Breast epithelium (tissue), 4 donors: ENCODE measurements at regions not wholly inside any gene's neighbourhood (a gene's known extent, or its start where the extent isn't known, plus 50 kb on each side); places are given as distances from the start of the nearest gene placed in this dataset.
A peak's percentile ranks its signal among the peaks of the same experiment; 100 is the strongest.

Experiments
- DNase-seq, 2 donors: peaks; one replicate each; pipeline ENCODE4 v3.0.0-alpha.2; 2019; ENCODE audit warnings: low spot score in 2 of 2
- H3K27ac ChIP-seq, 2 donors: fragments of 200-600 bp; sonication (generic) in 1 of 2; one replicate each; pipeline ENCODE4 v1.5.1; 2016 to 2019; ENCODE audit warnings: mild to moderate bottlenecking in 1 of 2
- H3K27me3 ChIP-seq, 2 donors: fragments of 200-600 bp; sonication (generic) in 1 of 2; one replicate each; pipeline versions ENCODE4 v1.5.1 to v1.6.0; 2017 to 2019; ENCODE audit warnings: control low read depth in 1 of 2, mild to moderate bottlenecking in 1 of 2
- H3K36me3 ChIP-seq: fragments of 200-600 bp; one replicate; pipeline ENCODE4 v1.5.1; 2019
- H3K4me1 ChIP-seq, 2 donors: fragments of 200-600 bp; sonication (generic); one replicate each; pipeline ENCODE4 v1.5.1; 2016 to 2019; ENCODE audit warnings: control low read depth in 1 of 2
- H3K4me3 ChIP-seq, 3 donors: fragments of 200-600 bp; sonication (generic); 1 replicate in 2 of 3; 2 replicates in 1 of 3; pipeline ENCODE4 v1.5.1; 2016 to 2019; ENCODE audit warnings: mild to moderate bottlenecking in 3 of 3, moderate library complexity in 2 of 3
- H3K9me3 ChIP-seq, 2 donors: fragments of 200-600 bp; sonication (generic) in 1 of 2; one replicate each; pipeline ENCODE4 v1.5.1; 2016 to 2019; ENCODE audit warnings: control low read depth in 1 of 2
- POLR2A ChIP-seq: fragments of 450-650 bp; IDR thresholded peaks from one replicate; pipeline ENCODE4 v1.6.1; 2016; ENCODE audit warnings: antibody characterized with exemption, mild to moderate bottlenecking, moderate library complexity
- POLR2AphosphoS5 ChIP-seq, 3 donors: sonication (generic); formaldehyde crosslinking; IDR thresholded peaks; one replicate each; pipeline ENCODE4 v1.6.1; 2017; ENCODE audit warnings: antibody characterized with exemption in 3 of 3
- intact Hi-C: fragments of 100-400 bp; cut with DNase I; formaldehyde crosslinking; loops from one replicate; pipeline ENCODE4 v1.15.1; 2023; ENCODE audit warnings: low total_unique reads
- TF ChIP-seq, protein P1 (sequence below), 3 donors: fragments of 450-650 bp; IDR thresholded peaks; one replicate each; pipeline ENCODE4 v1.5.1; 2016 to 2017; ENCODE audit warnings: antibody characterized with exemption in 3 of 3, mild to moderate bottlenecking in 3 of 3, moderate library complexity in 3 of 3

DNA sequence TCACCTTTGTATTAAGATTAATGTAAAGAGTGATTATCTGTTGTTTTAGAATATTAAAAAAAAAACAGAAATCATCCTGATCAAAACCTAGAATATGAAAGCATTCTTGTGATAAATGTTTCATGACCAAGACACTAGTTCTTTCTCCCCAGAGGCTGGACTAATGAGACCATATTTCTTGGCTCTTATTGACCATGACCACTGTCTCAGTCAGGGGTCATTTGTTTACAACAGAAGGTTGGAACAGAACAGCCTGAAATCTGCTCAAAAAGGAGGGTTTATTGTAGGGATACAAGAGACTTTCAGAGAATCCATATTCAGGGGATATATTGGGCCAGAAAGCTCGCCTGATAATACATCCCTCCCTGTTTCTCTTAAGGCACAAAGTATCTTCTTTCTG, 87.7 kb downstream of the TMEM30B start:
- Histone ChIP-seq H3K9me3 (no peaks in the 10 kb centered on the region), H3K27ac (no peak overlapping the region), H3K36me3 (no peaks in the 10 kb centered on the region), H3K27me3 (no peaks in the 10 kb centered on the region), H3K4me3 (no peak overlapping the region), H3K4me1 (no peaks in the 10 kb centered on the region)
- intact Hi-C loops: no loop called here
- no peak for DNase-seq
- no peak for TF ChIP-seq POLR2A
- no peak for TF ChIP-seq POLR2AphosphoS5 (IDR thresholded peaks at IDR 0.05)
- TF ChIP-seq, protein P1, sequence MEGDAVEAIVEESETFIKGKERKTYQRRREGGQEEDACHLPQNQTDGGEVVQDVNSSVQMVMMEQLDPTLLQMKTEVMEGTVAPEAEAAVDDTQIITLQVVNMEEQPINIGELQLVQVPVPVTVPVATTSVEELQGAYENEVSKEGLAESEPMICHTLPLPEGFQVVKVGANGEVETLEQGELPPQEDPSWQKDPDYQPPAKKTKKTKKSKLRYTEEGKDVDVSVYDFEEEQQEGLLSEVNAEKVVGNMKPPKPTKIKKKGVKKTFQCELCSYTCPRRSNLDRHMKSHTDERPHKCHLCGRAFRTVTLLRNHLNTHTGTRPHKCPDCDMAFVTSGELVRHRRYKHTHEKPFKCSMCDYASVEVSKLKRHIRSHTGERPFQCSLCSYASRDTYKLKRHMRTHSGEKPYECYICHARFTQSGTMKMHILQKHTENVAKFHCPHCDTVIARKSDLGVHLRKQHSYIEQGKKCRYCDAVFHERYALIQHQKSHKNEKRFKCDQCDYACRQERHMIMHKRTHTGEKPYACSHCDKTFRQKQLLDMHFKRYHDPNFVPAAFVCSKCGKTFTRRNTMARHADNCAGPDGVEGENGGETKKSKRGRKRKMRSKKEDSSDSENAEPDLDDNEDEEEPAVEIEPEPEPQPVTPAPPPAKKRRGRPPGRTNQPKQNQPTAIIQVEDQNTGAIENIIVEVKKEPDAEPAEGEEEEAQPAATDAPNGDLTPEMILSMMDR (IDR thresholded peaks at IDR 0.05): no peak

DNA sequence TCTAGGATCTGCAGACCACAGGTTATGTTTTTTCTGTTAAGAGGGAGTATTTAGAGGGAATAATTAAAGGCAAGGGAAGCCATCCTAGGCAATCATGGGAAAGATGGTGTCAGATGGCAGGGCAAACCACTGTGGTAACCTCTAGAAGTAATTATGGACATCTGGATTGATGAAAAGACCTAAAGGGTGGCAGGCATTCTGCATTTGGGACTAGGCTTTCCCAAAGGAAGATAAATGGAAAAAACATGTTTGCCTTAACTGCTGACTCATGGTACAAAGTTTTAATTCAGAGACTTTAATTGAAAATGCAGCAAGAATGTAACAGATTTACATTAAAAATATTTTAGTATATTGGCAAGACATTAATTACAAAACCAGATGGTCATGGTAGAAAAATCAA, 88.1 kb downstream of the TMEM30B start:
- TF ChIP-seq POLR2AphosphoS5 (IDR thresholded peaks at IDR 0.05) (no peak), POLR2A (no peak)
- TF ChIP-seq, protein P1 (IDR thresholded peaks at IDR 0.05): no peak
- intact Hi-C loops: no loop called here

DNA sequence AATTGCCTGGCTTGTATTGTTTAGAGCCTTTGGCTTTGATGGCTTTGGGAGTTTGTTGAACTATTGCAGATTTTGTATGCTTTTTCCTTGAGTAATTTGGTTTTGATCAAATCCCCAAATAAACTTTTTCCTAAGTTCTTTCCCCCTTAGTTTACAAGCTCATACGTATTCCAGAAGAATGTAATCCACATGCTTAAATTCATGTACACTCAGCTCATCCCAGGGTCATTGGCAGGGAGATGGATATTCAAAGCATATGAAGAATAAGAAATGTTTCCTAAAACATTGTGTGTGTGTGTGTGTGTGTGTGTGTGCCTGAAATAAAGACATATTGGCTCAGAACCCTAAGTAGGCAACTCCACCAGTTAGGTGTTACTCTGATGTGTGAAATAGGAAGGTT, 89.4 kb downstream of the TMEM30B start:
- H3K27me3 ChIP-seq: no peaks in the 10 kb centered on the region
- H3K36me3 ChIP-seq: no peaks in the 10 kb centered on the region
- TF ChIP-seq POLR2A: no peak
- TF ChIP-seq, protein P1 (IDR thresholded peaks at IDR 0.05): no peak
- no peak for TF ChIP-seq POLR2AphosphoS5 (IDR thresholded peaks at IDR 0.05)
- intact Hi-C loops: no loop called here
- H3K27ac ChIP-seq: no peak overlapping the region
- H3K4me1 ChIP-seq: no peaks in the 10 kb centered on the region
- H3K4me3 ChIP-seq: no peak overlapping the region
- no peaks in the 10 kb centered on the region for H3K9me3 ChIP-seq
- DNase-seq: no peak

More for the DNA sequence above, 88.1 kb downstream of the TMEM30B start:
- H3K9me3 ChIP-seq: no peaks in the 10 kb centered on the region
- no peak for DNase-seq
- no peaks in the 10 kb centered on the region for H3K36me3 ChIP-seq
- no peaks in the 10 kb centered on the region for H3K27me3 ChIP-seq
- H3K4me1 ChIP-seq: no peaks in the 10 kb centered on the region
- H3K27ac ChIP-seq: no peak overlapping the region
- no peak overlapping the region for H3K4me3 ChIP-seq

DNA sequence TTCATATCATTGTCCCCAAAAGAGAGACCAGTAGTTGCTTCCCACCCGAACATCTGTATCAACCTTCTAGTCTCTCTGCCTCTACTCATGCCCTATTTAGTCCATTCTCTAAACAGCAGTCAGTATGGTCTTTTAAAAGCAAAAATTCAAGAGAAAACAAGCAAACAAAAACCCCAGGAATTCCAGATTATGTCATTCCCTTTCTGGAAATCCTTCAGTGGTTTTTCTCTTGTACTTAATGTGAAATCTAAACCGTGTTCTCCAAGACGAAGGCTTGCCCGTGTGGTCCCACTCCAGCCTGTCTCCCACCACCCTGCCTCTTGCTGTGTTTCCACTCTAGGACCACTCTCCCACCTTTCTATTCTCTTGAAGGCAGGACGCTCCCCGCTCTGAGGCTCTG, 90.8 kb downstream of the TMEM30B start:
- Histone ChIP-seq H3K27ac (no peak overlapping the region), H3K4me1 (no peaks in the 10 kb centered on the region), H3K4me3 (no peak overlapping the region), H3K9me3 (no peaks in the 10 kb centered on the region), H3K27me3 (no peaks in the 10 kb centered on the region), H3K36me3 (no peaks in the 10 kb centered on the region)
- TF ChIP-seq POLR2A (no peak), POLR2AphosphoS5 (IDR thresholded peaks at IDR 0.05) (no peak)
- TF ChIP-seq, protein P1 (IDR thresholded peaks at IDR 0.05): no peak
- DNase-seq: no peak
- intact Hi-C loops: no loop called here

DNA sequence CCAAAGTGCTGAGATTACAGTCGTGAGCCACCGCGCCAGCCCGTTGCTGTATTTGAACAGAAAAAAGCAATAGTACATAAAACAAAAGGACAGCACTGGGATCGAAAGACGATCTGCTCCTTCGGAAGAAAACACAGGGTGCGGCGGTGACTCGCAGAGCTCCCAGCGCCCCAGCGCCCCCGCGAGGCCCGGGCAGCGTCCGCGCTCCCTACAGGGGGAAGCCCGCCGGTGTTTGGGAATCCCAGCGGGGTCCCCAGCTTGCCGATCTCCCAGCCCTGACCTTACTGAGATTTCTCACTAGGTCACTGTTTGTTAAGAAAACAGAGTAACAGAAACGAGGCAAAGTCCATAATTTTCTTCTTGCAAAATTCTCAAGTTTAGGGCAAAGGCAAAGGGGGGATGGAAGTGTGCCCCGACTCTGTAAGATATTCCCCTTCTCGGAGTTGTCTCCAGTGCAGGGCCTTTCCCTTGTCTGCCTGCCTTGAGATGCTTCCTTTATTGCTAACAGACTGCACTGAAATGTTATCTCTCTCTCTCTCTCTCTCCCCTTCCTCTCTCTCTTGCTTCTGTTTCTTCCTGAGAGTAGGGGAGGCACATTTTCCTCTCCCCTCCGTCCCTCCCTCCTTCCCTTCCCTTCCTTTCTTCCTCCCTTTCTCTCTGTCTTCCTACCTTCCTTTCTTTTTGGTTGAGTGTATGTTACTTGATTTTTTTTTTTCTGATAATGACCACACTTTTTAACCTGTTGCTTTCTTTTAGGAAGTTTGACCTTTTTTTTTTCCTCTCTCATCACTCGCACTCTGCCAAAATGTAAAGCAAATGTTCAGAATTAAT, 91.9 kb downstream of the TMEM30B start:
- no peaks in the 10 kb centered on the region for H3K27me3 ChIP-seq
- peak overlapping the region in 1 of 2 donors; percentile 66 for H3K27ac ChIP-seq
- DNase-seq: peak in 1 of 2 donors; percentile 58
- H3K9me3 ChIP-seq: no peaks in the 10 kb centered on the region
- TF ChIP-seq, protein P1 (IDR thresholded peaks at IDR 0.05): peak in 2 of 3 donors; percentile 28 to 35
- no peak for TF ChIP-seq POLR2A
- TF ChIP-seq POLR2AphosphoS5 (IDR thresholded peaks at IDR 0.05): no peak
- intact Hi-C loops: no loop called here
- peak overlapping the region; percentile 33 to 68 (median 37) for H3K4me3 ChIP-seq
- no peaks in the 10 kb centered on the region for H3K36me3 ChIP-seq
- no peaks in the 10 kb centered on the region for H3K4me1 ChIP-seq
